HS-5 (cell line): ENCODE measurements at regions not wholly inside any gene's neighbourhood (a gene's known extent, or its start where the extent isn't known, plus 50 kb on each side); places are given as distances from the start of the nearest gene placed in this dataset.

Source experiments
- DNase-seq: peaks from one replicate; pipeline ENCODE4 v3.0.0-alpha.2; 2012; ENCODE audit warnings: low read depth

GRCh38 chr17:72578817-72579470 lies 458.1 kb downstream of the SOX9 start:
- no peak for DNase-seq

GRCh38 chr17:72579990-72580320 lies 459.1 kb downstream of the SOX9 start:
- DNase-seq, result no peak

- no peak for DNase-seq
These were observed 459.7 kb downstream of the SOX9 start for GRCh38 chr17:72580321-72581127.

GRCh38 chr17:72587156-72587555 lies 466.3 kb downstream of the SOX9 start:
- DNase-seq, result no peak

GRCh38 chr17:72587773-72588511 lies 467.1 kb downstream of the SOX9 start:
- DNase-seq, result no peak

- no peak for DNase-seq
These were observed 467.7 kb downstream of the SOX9 start for GRCh38 chr17:72588561-72588960.

- DNase-seq, result no peak
These were observed 468.1 kb downstream of the SOX9 start for GRCh38 chr17:72588961-72589360.

GRCh38 chr17:72590382-72590781 lies 469.6 kb downstream of the SOX9 start:
- no peak for DNase-seq

- no peak for DNase-seq
These were observed 470.1 kb downstream of the SOX9 start for GRCh38 chr17:72590882-72591281.

- DNase-seq, result no peak
These were observed 470.7 kb downstream of the SOX9 start for GRCh38 chr17:72591289-72592241.

GRCh38 chr17:72592242-72592966 lies 471.6 kb downstream of the SOX9 start:
- DNase-seq, result no peak

GRCh38 chr17:72592967-72593325 lies 472.1 kb downstream of the SOX9 start:
- no peak for DNase-seq

GRCh38 chr17:72594248-72594647 lies 473.4 kb downstream of the SOX9 start:
- no peak for DNase-seq
